ENCODE measurements at regions not wholly inside any gene's neighbourhood (a gene's known extent, or its start where the extent isn't known, plus 50 kb on each side); places are given as distances from the start of the nearest gene placed in this dataset.

GRCh38 chr6:163741743-163742363 is 327.3 kb downstream of the QKI start:
- TF ChIP-seq CTCF (IDR thresholded peaks at IDR 0.05), result no peak
- ATAC-seq (ENCODE audit: low FRiP score) (no peak), DNase-seq (ENCODE audit: low spot score) (no peak)

GRCh38 chr6:163741342-163741741 is 326.8 kb downstream of the QKI start:
- DNase-seq (ENCODE audit: low spot score) (no peak), ATAC-seq (ENCODE audit: low FRiP score) (no peak)
- TF ChIP-seq CTCF (IDR thresholded peaks at IDR 0.05), result no peak

GRCh38 chr6:163739966-163740365 is 325.4 kb downstream of the QKI start:
- ATAC-seq (ENCODE audit: low FRiP score) (no peak), DNase-seq (ENCODE audit: low spot score) (no peak)
- no peak for TF ChIP-seq CTCF (IDR thresholded peaks at IDR 0.05)

- no peak for TF ChIP-seq CTCF (IDR thresholded peaks at IDR 0.05)
- ATAC-seq (ENCODE audit: low FRiP score) (no peak), DNase-seq (ENCODE audit: low spot score) (no peak)
Measured at GRCh38 chr6:163739408-163739725, 324.8 kb downstream of the QKI start.

- no peak for TF ChIP-seq CTCF (IDR thresholded peaks at IDR 0.05)
- DNase-seq (ENCODE audit: low spot score) (no peak), ATAC-seq (ENCODE audit: low FRiP score) (no peak)
Measured at GRCh38 chr6:163738725-163739407, 324.3 kb downstream of the QKI start.

- no peak for ATAC-seq (ENCODE audit: low FRiP score)
Measured at GRCh38 chr6:163738304-163738703, 323.8 kb downstream of the QKI start.

More at GRCh38 chr6:163738304-163738703, 323.8 kb downstream of the QKI start:
- TF ChIP-seq CTCF (IDR thresholded peaks at IDR 0.05), result no peak
- DNase-seq (ENCODE audit: low spot score), result no peak
